ENCODE measurements at regions not wholly inside any gene's neighbourhood (a gene's known extent, or its start where the extent isn't known, plus 50 kb on each side); places are given as distances from the start of the nearest gene placed in this dataset.

DNA sequence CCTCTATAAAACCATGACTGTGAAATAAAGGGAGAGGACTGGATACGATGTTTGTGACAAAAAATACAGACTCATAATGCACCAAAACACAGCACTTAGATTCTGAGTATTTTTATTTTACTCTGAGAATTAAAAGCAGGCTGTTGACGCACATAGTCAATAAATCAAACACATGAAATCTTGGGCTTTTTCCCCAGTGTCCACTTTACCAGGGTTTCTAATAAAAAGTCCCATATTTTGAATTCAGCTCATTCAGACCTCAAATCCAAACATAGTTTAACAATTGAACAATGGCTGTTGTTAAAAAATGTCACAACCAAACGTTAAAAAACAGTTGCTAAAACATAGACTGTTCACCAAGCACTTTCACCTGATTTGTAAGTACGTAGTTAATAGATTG is 553.4 kb downstream of the LTN1 start:
- BruUV-seq (replicated peaks): no TSS peak
- H2AFZ ChIP-seq (ENCODE audit: low read depth, low read length): no peak overlapping the region
- peaks cover 4% of the 10 kb centered on the region for H3K4me1 ChIP-seq (ENCODE audit: control insufficient read depth, extremely low read depth, insufficient read depth, low read length)
- intact Hi-C loops (cut with micrococcal nuclease) (no loop called here), dilution Hi-C loops (cut with MboI; ENCODE audit: extremely low pct_ligation_motif_present, low sequenced_read_pairs) (no loop called here)
- TF ChIP-seq FOS (IDR thresholded peaks at IDR 0.05; ENCODE audit: borderline replicate concordance, insufficient read depth, low read length) (no peak), GATA2 (IDR thresholded peaks at IDR 0.05; ENCODE audit: insufficient read depth, insufficient read length, low read depth, low read length) (no peak), EZH2 (IDR thresholded peaks at IDR 0.05; ENCODE audit: borderline replicate concordance, low read depth, low read length, severe bottlenecking) (no peak), MYC (IDR thresholded peaks at IDR 0.05; ENCODE audit: low read depth, low read length) (no peak), POLR2AphosphoS5 (IDR thresholded peaks at IDR 0.05; ENCODE audit: insufficient read depth, low read depth, low read length) (no peak), POLR2A (IDR thresholded peaks at IDR 0.05; ENCODE audit: low read depth, low read length) (no peak)
- TF ChIP-seq, protein P1, sequence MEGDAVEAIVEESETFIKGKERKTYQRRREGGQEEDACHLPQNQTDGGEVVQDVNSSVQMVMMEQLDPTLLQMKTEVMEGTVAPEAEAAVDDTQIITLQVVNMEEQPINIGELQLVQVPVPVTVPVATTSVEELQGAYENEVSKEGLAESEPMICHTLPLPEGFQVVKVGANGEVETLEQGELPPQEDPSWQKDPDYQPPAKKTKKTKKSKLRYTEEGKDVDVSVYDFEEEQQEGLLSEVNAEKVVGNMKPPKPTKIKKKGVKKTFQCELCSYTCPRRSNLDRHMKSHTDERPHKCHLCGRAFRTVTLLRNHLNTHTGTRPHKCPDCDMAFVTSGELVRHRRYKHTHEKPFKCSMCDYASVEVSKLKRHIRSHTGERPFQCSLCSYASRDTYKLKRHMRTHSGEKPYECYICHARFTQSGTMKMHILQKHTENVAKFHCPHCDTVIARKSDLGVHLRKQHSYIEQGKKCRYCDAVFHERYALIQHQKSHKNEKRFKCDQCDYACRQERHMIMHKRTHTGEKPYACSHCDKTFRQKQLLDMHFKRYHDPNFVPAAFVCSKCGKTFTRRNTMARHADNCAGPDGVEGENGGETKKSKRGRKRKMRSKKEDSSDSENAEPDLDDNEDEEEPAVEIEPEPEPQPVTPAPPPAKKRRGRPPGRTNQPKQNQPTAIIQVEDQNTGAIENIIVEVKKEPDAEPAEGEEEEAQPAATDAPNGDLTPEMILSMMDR (IDR thresholded peaks at IDR 0.05; ENCODE audit: extremely low read depth in 1 of 2, insufficient read depth in 1 of 2, low read depth in 1 of 2, low read length in 2 of 2): no peak
- no peak overlapping the region for H3K9ac ChIP-seq (replicated peaks; ENCODE audit: extremely low read depth, insufficient read depth, low read length)
- H4K20me1 ChIP-seq (replicated peaks; ENCODE audit: control insufficient read depth, extremely low read depth, insufficient read depth, low read length): no peaks in the 10 kb centered on the region
- no peak overlapping the region for H3K4me3 ChIP-seq (replicated peaks in 1 of 3; ENCODE audit: insufficient read depth in 1 of 3, low read depth in 1 of 3, low read length in 3 of 3)
- POLR2A ChIA-PET: no interaction called here
- H3K4me2 ChIP-seq (ENCODE audit: insufficient read depth, low read length): no peak overlapping the region
- H3K27me3 ChIP-seq (ENCODE audit: control insufficient read depth in 2 of 2, insufficient read depth in 2 of 2, low read length in 2 of 2): no peaks in the 10 kb centered on the region
- CTCF ChIA-PET: no interaction called here
- no peaks in the 10 kb centered on the region for H3K9me1 ChIP-seq (replicated peaks; ENCODE audit: control insufficient read depth, extremely low read depth, insufficient read depth, low read length)
- DNase-seq (ENCODE audit: low read depth, low spot score): no peak
- H3K27ac ChIP-seq (ENCODE audit: insufficient read depth, low read depth, low read length): no peak overlapping the region
- no peaks in the 10 kb centered on the region for H3K9me3 ChIP-seq (replicated peaks; ENCODE audit: control insufficient read depth, insufficient read depth, low read length)
- FAIRE-seq: no peak
- H3K79me2 ChIP-seq (ENCODE audit: control insufficient read depth, insufficient read depth, low read length): no peaks in the 10 kb centered on the region
- H3K36me3 ChIP-seq (ENCODE audit: control insufficient read depth in 2 of 2, extremely low read depth in 1 of 2, insufficient read depth in 2 of 2, low read length in 2 of 2): no peaks in the 10 kb centered on the region
